ENCODE measurements at regions not wholly inside any gene's neighbourhood (a gene's known extent, or its start where the extent isn't known, plus 50 kb on each side); places are given as distances from the start of the nearest gene placed in this dataset.

DNA sequence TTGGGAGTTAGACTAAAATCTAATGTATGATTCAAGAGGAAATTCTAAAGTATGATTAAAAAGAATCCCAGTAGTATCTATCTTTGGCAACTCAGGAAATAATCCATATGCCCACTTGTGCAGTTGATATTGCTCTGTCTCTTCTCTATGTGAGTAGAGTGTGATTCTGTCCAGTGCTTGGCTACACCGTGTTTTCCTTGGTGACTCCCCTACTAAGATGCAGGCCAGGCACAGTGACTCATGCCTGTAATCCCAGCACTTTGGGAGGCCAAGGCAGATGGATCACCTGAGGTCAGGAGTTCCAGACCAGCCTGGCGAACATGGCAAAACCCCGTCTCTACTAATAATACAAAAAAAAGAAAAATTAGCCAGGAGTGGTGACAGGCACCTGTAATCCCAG, 495.4 kb downstream of the MAT2B start (continued):
- TF ChIP-seq ETV6 (conservative IDR thresholded peaks at IDR 0.05 in 1 of 2, IDR thresholded peaks at IDR 0.05 in 1 of 2; ENCODE audit: borderline replicate concordance in 1 of 2, low read depth in 1 of 2) (no peak), IKZF1 (conservative IDR thresholded peaks at IDR 0.05) (no peak)
- TF ChIP-seq, protein P1, sequence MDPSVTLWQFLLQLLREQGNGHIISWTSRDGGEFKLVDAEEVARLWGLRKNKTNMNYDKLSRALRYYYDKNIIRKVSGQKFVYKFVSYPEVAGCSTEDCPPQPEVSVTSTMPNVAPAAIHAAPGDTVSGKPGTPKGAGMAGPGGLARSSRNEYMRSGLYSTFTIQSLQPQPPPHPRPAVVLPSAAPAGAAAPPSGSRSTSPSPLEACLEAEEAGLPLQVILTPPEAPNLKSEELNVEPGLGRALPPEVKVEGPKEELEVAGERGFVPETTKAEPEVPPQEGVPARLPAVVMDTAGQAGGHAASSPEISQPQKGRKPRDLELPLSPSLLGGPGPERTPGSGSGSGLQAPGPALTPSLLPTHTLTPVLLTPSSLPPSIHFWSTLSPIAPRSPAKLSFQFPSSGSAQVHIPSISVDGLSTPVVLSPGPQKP (IDR thresholded peaks at IDR 0.05; ENCODE audit: low read depth, low read length), result no peak

DNA sequence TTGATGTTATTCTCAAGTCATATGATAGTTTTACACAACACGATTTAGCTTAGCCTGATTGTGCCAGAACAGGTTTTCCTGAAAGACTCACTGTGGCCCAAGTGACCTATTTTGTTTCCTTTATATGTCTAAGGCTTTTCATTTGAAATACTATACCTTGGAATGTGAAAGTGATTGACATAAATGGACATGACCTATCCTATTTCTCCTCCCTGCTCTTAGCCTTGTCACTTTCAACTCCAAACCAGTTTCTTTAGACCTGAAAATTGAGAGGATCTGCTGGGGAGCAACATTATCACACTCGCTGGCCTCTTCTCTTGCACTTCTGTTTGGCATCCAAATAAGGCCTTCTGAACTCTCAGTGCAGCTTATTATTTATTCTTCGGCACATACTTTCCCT, 496.8 kb downstream of the MAT2B start:
- no peak overlapping the region for H2AFZ ChIP-seq (ENCODE audit: control insufficient read depth, low read depth, low read length)
- H3K36me3 ChIP-seq (ENCODE audit: control insufficient read depth in 2 of 2, insufficient read depth in 2 of 2, low read length in 1 of 2), result no peaks in the 10 kb centered on the region
- FAIRE-seq (no peak), ATAC-seq (no peak; the same call in 2 of the 3 replicates), DNase-seq (ENCODE audit: low read depth, low spot score) (no peak)
- TF ChIP-seq GATAD2B (conservative IDR thresholded peaks at IDR 0.05; ENCODE audit: low read depth) (no peak), SMAD1 (IDR thresholded peaks at IDR 0.05; ENCODE audit: low read depth, partially characterized antibody) (no peak), NFYB (IDR thresholded peaks at IDR 0.05; ENCODE audit: insufficient read depth, low read depth, low read length) (no peak), SIN3A (IDR thresholded peaks at IDR 0.05; ENCODE audit: low read depth, low read length) (no peak), NFXL1 (IDR thresholded peaks at IDR 0.05; ENCODE audit: borderline replicate concordance) (no peak)
- TF ChIP-seq, protein P2, sequence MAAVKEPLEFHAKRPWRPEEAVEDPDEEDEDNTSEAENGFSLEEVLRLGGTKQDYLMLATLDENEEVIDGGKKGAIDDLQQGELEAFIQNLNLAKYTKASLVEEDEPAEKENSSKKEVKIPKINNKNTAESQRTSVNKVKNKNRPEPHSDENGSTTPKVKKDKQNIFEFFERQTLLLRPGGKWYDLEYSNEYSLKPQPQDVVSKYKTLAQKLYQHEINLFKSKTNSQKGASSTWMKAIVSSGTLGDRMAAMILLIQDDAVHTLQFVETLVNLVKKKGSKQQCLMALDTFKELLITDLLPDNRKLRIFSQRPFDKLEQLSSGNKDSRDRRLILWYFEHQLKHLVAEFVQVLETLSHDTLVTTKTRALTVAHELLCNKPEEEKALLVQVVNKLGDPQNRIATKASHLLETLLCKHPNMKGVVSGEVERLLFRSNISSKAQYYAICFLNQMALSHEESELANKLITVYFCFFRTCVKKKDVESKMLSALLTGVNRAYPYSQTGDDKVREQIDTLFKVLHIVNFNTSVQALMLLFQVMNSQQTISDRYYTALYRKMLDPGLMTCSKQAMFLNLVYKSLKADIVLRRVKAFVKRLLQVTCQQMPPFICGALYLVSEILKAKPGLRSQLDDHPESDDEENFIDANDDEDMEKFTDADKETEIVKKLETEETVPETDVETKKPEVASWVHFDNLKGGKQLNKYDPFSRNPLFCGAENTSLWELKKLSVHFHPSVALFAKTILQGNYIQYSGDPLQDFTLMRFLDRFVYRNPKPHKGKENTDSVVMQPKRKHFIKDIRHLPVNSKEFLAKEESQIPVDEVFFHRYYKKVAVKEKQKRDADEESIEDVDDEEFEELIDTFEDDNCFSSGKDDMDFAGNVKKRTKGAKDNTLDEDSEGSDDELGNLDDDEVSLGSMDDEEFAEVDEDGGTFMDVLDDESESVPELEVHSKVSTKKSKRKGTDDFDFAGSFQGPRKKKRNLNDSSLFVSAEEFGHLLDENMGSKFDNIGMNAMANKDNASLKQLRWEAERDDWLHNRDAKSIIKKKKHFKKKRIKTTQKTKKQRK (IDR thresholded peaks at IDR 0.05; ENCODE audit: low read depth, low read length), result no peak
- TF ChIP-seq, protein P3, sequence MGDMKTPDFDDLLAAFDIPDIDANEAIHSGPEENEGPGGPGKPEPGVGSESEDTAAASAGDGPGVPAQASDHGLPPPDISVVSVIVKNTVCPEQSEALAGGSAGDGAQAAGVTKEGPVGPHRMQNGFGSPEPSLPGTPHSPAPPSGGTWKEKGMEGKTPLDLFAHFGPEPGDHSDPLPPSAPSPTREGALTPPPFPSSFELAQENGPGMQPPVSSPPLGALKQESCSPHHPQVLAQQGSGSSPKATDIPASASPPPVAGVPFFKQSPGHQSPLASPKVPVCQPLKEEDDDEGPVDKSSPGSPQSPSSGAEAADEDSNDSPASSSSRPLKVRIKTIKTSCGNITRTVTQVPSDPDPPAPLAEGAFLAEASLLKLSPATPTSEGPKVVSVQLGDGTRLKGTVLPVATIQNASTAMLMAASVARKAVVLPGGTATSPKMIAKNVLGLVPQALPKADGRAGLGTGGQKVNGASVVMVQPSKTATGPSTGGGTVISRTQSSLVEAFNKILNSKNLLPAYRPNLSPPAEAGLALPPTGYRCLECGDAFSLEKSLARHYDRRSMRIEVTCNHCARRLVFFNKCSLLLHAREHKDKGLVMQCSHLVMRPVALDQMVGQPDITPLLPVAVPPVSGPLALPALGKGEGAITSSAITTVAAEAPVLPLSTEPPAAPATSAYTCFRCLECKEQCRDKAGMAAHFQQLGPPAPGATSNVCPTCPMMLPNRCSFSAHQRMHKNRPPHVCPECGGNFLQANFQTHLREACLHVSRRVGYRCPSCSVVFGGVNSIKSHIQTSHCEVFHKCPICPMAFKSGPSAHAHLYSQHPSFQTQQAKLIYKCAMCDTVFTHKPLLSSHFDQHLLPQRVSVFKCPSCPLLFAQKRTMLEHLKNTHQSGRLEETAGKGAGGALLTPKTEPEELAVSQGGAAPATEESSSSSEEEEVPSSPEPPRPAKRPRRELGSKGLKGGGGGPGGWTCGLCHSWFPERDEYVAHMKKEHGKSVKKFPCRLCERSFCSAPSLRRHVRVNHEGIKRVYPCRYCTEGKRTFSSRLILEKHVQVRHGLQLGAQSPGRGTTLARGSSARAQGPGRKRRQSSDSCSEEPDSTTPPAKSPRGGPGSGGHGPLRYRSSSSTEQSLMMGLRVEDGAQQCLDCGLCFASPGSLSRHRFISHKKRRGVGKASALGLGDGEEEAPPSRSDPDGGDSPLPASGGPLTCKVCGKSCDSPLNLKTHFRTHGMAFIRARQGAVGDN (IDR thresholded peaks at IDR 0.05), result no peak
- ChIA-PET POLR2A (no interaction called here), RAD21 (ENCODE audit: unreplicated experiment) (interaction anchor here (1.0 to 4.4 kb wide), 2 partner anchors 10 to 502 kb away, joined by 3 to 15 read pairs; no protein-coding TSS in a partner anchor), CTCF (interaction anchor here (1.1 to 4.5 kb wide), 2 partner anchors 11 to 20 kb away, joined by 3 to 30 read pairs; no protein-coding TSS in a partner anchor), SMC1A (ENCODE audit: uncharacterized antibody, unreplicated experiment) (interaction anchor here (0.6 to 1.5 kb wide), 7 partner anchors 11 to 419 kb away, joined by 3 to 7 read pairs (median 3); no protein-coding TSS in a partner anchor)
- H3K4me1 ChIP-seq (ENCODE audit: control insufficient read depth, insufficient read depth, low read length), result no peaks in the 10 kb centered on the region
- no peaks in the 10 kb centered on the region for H3K79me2 ChIP-seq (ENCODE audit: control insufficient read depth, insufficient read depth, low read length)
- H3K27me3 ChIP-seq (replicated peaks in 1 of 2; ENCODE audit: control insufficient read depth in 2 of 2, insufficient read depth in 2 of 2, low read length in 1 of 2), result no peaks in the 10 kb centered on the region
- no TSS peak for BruUV-seq (replicated peaks)
- no peaks in the 10 kb centered on the region for H4K20me1 ChIP-seq (ENCODE audit: control insufficient read depth, insufficient read depth)
- H3K27ac ChIP-seq (ENCODE audit: control insufficient read depth, insufficient read depth), result no peak overlapping the region
- WGBS (ENCODE audit: insufficient coverage, insufficient replicate concordance, low lambda C conversion rate, missing lambda C conversion rate), result 38% methylated on average over 3 of the region's 3 CpGs
- in situ Hi-C loops (cut with MboI) (loop anchor here (25.0 kb wide), 1 partner anchor 1210 kb away; no protein-coding TSS in a partner anchor), intact Hi-C loops (cut with micrococcal nuclease; ENCODE audit: unreplicated experiment) (no loop called here)
- H3K9ac ChIP-seq (ENCODE audit: control insufficient read depth, insufficient read depth, low read length), result no peak overlapping the region
- H3K4me2 ChIP-seq (ENCODE audit: control insufficient read depth, insufficient read depth), result no peak overlapping the region
- H3K9me3 ChIP-seq (replicated peaks; ENCODE audit: control insufficient read depth, insufficient read depth, low read length), result no peaks in the 10 kb centered on the region
- H3K4me3 ChIP-seq, result no peak overlapping the region

Data from GM12878 (cell line).